ENCODE measurements at regions not wholly inside any gene's neighbourhood (a gene's known extent, or its start where the extent isn't known, plus 50 kb on each side); places are given as distances from the start of the nearest gene placed in this dataset.

GRCh38 chr11:43123443-43123842 is 188.4 kb upstream of the API5 start:
- no peak for ATAC-seq
- intact Hi-C loops (cut with DNase I) = no loop called here

GRCh38 chr11:43124272-43124935 is 187.4 kb upstream of the API5 start:
- Histone ChIP-seq H3K27ac (no peak overlapping the region), H3K4me1 (no peaks in the 10 kb centered on the region), H3K9me3 (no peaks in the 10 kb centered on the region), H3K36me3 (replicated peaks in 1 of 2; ENCODE audit: insufficient read depth in 1 of 2, low read depth in 2 of 2) (no peaks in the 10 kb centered on the region), H3K27me3 (no peaks in the 10 kb centered on the region), H3K4me3 (no peak overlapping the region)
- ATAC-seq (no peak), DNase-seq (no peak)
- no peak for TF ChIP-seq POLR2A (IDR thresholded peaks at IDR 0.05)
- no peak for TF ChIP-seq CTCF (IDR thresholded peaks at IDR 0.05)
- intact Hi-C loops (cut with DNase I) = no loop called here
- 38 to 40% methylated on average over 3 of the region's 3 CpGs for WGBS, 2 donors

More at GRCh38 chr11:43123443-43123842, 188.4 kb upstream of the API5 start:
- whole genome bisulfite sequencing, 2 donors = 19 to 23% methylated on average over 1 of the region's 1 CpG
- no peaks in the 10 kb centered on the region for H3K36me3 ChIP-seq (replicated peaks in 1 of 2; ENCODE audit: insufficient read depth in 1 of 2, low read depth in 2 of 2)
- no peaks in the 10 kb centered on the region for H3K4me1 ChIP-seq
- no peaks in the 10 kb centered on the region for H3K27me3 ChIP-seq
- no peak overlapping the region for H3K27ac ChIP-seq
- no peak overlapping the region for H3K4me3 ChIP-seq
- TF ChIP-seq CTCF (IDR thresholded peaks at IDR 0.05) = no peak
- TF ChIP-seq POLR2A (IDR thresholded peaks at IDR 0.05) = no peak
- H3K9me3 ChIP-seq = no peaks in the 10 kb centered on the region
- no peak for DNase-seq

GRCh38 chr11:43129329-43129728 is 182.5 kb upstream of the API5 start:
- ATAC-seq = no peak
- DNase-seq = no peak
- Histone ChIP-seq H3K36me3 (replicated peaks in 1 of 2; ENCODE audit: insufficient read depth in 1 of 2, low read depth in 2 of 2) (no peaks in the 10 kb centered on the region), H3K4me1 (no peaks in the 10 kb centered on the region), H3K27ac (no peak overlapping the region), H3K9me3 (no peaks in the 10 kb centered on the region), H3K4me3 (no peak overlapping the region), H3K27me3 (no peaks in the 10 kb centered on the region)
- 59 to 71% methylated on average over 2 of the region's 2 CpGs for WGBS, 2 donors
- no peak for TF ChIP-seq POLR2A (IDR thresholded peaks at IDR 0.05)
- TF ChIP-seq CTCF (IDR thresholded peaks at IDR 0.05) = no peak
- intact Hi-C loops (cut with DNase I) = no loop called here

GRCh38 chr11:43130616-43131015 is 181.2 kb upstream of the API5 start:
- no peak for ATAC-seq
- H3K4me3 ChIP-seq = no peak overlapping the region
- intact Hi-C loops (cut with DNase I) = no loop called here
- no peaks in the 10 kb centered on the region for H3K4me1 ChIP-seq
- TF ChIP-seq POLR2A (IDR thresholded peaks at IDR 0.05) = no peak
- TF ChIP-seq CTCF (IDR thresholded peaks at IDR 0.05) = no peak
- H3K9me3 ChIP-seq = no peaks in the 10 kb centered on the region
- no peaks in the 10 kb centered on the region for H3K27me3 ChIP-seq
- no peak for DNase-seq
- no peaks in the 10 kb centered on the region for H3K36me3 ChIP-seq (replicated peaks in 1 of 2; ENCODE audit: insufficient read depth in 1 of 2, low read depth in 2 of 2)
- no peak overlapping the region for H3K27ac ChIP-seq
- WGBS, 2 donors = 7 to 17% methylated on average over 2 of the region's 2 CpGs

- H3K27ac ChIP-seq = no peak overlapping the region
- H3K36me3 ChIP-seq (replicated peaks in 1 of 2; ENCODE audit: insufficient read depth in 1 of 2, low read depth in 2 of 2) = no peaks in the 10 kb centered on the region
- no peak for DNase-seq
- intact Hi-C loops (cut with DNase I) = no loop called here
- WGBS, 2 donors = 64 to 71% methylated on average over 5 of the region's 5 CpGs
- H3K9me3 ChIP-seq = no peaks in the 10 kb centered on the region
- H3K27me3 ChIP-seq = no peaks in the 10 kb centered on the region
- no peak for ATAC-seq
- TF ChIP-seq CTCF (IDR thresholded peaks at IDR 0.05) (no peak), POLR2A (IDR thresholded peaks at IDR 0.05) (no peak)
- no peaks in the 10 kb centered on the region for H3K4me1 ChIP-seq
- no peak overlapping the region for H3K4me3 ChIP-seq
Observed at GRCh38 chr11:43135966-43136534, 175.7 kb upstream of the API5 start.
